ENCODE measurements at regions not wholly inside any gene's neighbourhood (a gene's known extent, or its start where the extent isn't known, plus 50 kb on each side); places are given as distances from the start of the nearest gene placed in this dataset.

DNA sequence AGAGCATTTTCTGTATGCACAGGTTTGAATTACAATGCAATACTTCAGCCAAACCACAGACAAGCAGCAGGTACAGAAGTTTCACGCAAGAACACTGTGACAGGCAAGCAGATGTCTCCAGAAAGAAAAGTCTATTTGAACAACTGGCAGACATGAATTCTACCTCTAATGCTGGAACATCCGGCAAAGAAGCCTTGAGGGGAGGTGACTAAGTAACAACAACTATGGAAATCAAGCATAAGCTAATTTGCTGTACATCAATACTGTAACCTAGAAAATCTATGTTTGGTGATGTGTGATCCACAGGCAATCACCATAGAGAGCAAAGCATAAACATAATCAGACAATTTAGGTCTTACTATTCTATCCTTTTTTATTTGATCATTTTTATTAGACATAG is 65.5 kb downstream of the PLK2 start:
- H3K36me3 ChIP-seq = no peaks in the 10 kb centered on the region
- no peaks in the 10 kb centered on the region for H3K27me3 ChIP-seq
- no peak overlapping the region for H3K27ac ChIP-seq
- no peak for TF ChIP-seq POLR2A (IDR thresholded peaks at IDR 0.05)
- no peak for TF ChIP-seq POLR2AphosphoS5 (IDR thresholded peaks at IDR 0.05)
- TF ChIP-seq, protein P1, sequence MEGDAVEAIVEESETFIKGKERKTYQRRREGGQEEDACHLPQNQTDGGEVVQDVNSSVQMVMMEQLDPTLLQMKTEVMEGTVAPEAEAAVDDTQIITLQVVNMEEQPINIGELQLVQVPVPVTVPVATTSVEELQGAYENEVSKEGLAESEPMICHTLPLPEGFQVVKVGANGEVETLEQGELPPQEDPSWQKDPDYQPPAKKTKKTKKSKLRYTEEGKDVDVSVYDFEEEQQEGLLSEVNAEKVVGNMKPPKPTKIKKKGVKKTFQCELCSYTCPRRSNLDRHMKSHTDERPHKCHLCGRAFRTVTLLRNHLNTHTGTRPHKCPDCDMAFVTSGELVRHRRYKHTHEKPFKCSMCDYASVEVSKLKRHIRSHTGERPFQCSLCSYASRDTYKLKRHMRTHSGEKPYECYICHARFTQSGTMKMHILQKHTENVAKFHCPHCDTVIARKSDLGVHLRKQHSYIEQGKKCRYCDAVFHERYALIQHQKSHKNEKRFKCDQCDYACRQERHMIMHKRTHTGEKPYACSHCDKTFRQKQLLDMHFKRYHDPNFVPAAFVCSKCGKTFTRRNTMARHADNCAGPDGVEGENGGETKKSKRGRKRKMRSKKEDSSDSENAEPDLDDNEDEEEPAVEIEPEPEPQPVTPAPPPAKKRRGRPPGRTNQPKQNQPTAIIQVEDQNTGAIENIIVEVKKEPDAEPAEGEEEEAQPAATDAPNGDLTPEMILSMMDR (IDR thresholded peaks at IDR 0.05) = no peak
- TF ChIP-seq EP300 (IDR thresholded peaks at IDR 0.05) = no peak
- no peaks in the 10 kb centered on the region for H3K9me3 ChIP-seq
- 94 to 100% (median 95%) methylated on average over 2 of the region's 2 CpGs for WGBS, 5 donors
- intact Hi-C loops (cut with DNase I; ENCODE audit: low total_unique reads) = no loop called here
- H3K4me1 ChIP-seq = no peaks in the 10 kb centered on the region
- no peak overlapping the region for H3K4me3 ChIP-seq
- DNase-seq = no peak

DNA sequence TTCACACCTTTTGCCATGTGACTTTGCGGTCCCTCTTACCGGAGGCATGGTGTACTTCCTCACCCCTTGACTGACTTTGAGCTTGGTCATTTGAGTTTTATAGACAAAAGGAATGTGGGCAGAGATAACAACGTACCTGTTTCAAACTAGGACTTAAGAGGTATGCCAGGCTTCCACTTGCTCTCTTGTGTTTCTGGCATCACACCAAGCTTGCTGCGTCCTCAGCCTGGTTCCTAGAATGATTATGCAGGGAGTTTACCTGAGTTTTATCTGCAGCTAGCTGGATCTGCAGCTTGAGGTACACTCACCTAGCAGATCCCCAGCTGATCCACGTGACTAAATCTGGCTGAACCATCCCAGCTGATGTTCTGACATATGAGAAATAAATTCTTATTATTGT is 66.2 kb downstream of the PLK2 start:
- intact Hi-C loops (cut with DNase I; ENCODE audit: low total_unique reads) = no loop called here
- Histone ChIP-seq H3K4me3 (no peak overlapping the region), H3K27me3 (no peaks in the 10 kb centered on the region), H3K4me1 (no peaks in the 10 kb centered on the region), H3K9me3 (no peaks in the 10 kb centered on the region), H3K36me3 (no peaks in the 10 kb centered on the region), H3K27ac (no peak overlapping the region)
- TF ChIP-seq POLR2A (IDR thresholded peaks at IDR 0.05) = no peak
- no peak for TF ChIP-seq POLR2AphosphoS5 (IDR thresholded peaks at IDR 0.05)
- no peak for TF ChIP-seq EP300 (IDR thresholded peaks at IDR 0.05)
- TF ChIP-seq, protein P1 (IDR thresholded peaks at IDR 0.05) = no peak
- no peak for DNase-seq
- WGBS, 5 donors = 35 to 63% (median 41%) methylated on average over 5 of the region's 5 CpGs

DNA sequence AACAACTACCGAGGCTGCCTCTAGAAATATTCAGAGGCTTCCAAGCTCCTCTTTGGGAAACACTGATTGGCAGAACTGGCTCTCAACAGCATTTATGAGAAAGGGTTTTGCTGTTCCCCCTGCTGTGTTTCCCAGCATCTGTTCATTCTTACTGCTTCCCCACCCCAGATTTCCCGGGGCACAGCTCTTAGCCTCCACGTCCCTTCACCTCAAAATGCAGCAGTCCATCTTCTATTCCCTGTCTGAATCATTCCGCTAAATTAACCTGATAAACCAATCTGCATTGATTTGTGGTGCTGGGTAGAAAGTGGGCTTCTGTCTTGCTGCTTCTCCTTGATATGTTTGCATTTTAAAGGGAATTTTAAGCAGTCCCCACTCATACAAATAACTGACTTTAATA is 67.4 kb downstream of the PLK2 start:
- Histone ChIP-seq H3K4me3 (no peak overlapping the region), H3K4me1 (no peaks in the 10 kb centered on the region), H3K27me3 (no peaks in the 10 kb centered on the region), H3K27ac (no peak overlapping the region), H3K36me3 (no peaks in the 10 kb centered on the region), H3K9me3 (no peaks in the 10 kb centered on the region)
- DNase-seq = no peak
- no peak for TF ChIP-seq EP300 (IDR thresholded peaks at IDR 0.05)
- 85 to 92% (median 90%) methylated on average over 4 of the region's 4 CpGs for WGBS, 5 donors
- intact Hi-C loops (cut with DNase I; ENCODE audit: low total_unique reads) = no loop called here

DNA sequence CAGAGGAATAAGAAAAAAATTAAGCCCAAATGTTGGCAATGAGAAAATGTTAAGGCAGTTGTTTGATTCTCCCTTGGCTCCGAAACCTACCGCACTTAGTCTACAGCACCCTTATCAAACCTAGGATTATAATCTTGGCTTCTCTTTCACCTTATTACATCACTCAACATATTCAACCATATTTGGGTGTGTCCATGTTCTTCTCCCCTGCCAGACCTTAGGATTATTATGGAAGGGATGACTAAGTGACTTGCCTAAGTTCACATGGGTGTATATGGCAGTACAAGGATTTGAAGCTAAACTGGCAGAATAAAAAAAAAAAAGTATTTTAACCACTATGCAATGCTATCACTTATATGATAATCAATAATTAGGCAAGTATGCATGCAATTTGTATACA is 76.4 kb downstream of the PLK2 start:
- DNase-seq = no peak
- Histone ChIP-seq H3K9me3 (peaks cover 0 to 28% (median 15%) of the 10 kb centered on the region in 4 donors), H3K27me3 (no peaks in the 10 kb centered on the region), H3K4me3 (no peak overlapping the region), H3K27ac (no peak overlapping the region), H3K36me3 (no peaks in the 10 kb centered on the region), H3K4me1 (no peaks in the 10 kb centered on the region)
- intact Hi-C loops (cut with DNase I; ENCODE audit: low total_unique reads) = no loop called here
- WGBS, 5 donors = 96 to 98% (median 97%) methylated on average over 2 of the region's 2 CpGs
- TF ChIP-seq, protein P1 (IDR thresholded peaks at IDR 0.05) = no peak
- TF ChIP-seq POLR2AphosphoS5 (IDR thresholded peaks at IDR 0.05) (no peak), EP300 (IDR thresholded peaks at IDR 0.05) (no peak), POLR2A (IDR thresholded peaks at IDR 0.05) (no peak)

DNA sequence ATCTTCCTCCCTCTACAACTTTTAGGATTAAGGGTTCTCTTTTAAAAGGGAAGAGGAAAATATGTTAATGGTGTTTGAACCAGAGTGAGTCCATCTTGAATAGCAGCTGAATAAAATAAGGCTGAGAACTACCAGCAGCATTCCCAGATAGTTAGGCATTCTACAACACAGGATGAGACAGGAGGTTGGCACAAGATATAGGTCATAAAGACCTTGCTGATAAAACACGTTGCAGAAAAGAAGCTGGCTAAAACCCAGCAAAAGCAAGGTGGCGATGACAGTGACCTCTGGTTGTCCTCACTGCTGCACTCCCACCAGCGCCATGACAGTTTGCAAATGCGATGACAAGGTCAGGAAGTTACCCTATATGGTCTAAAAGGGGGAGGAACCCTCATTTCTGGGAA is 77.8 kb downstream of the PLK2 start:
- no peaks in the 10 kb centered on the region for H3K36me3 ChIP-seq
- intact Hi-C loops (cut with DNase I; ENCODE audit: low total_unique reads) = no loop called here
- no peak overlapping the region for H3K27ac ChIP-seq
- no peak for DNase-seq
- H3K4me3 ChIP-seq = no peak overlapping the region
- no peaks in the 10 kb centered on the region for H3K4me1 ChIP-seq
- TF ChIP-seq, protein P1 (IDR thresholded peaks at IDR 0.05) = no peak
- TF ChIP-seq POLR2AphosphoS5 (IDR thresholded peaks at IDR 0.05) (no peak), POLR2A (IDR thresholded peaks at IDR 0.05) (no peak), EP300 (IDR thresholded peaks at IDR 0.05) (no peak)
- WGBS, 5 donors = 78 to 89% (median 85%) methylated on average over 4 of the region's 4 CpGs
- no peaks in the 10 kb centered on the region for H3K27me3 ChIP-seq
- H3K9me3 ChIP-seq = peaks cover 0 to 28% (median 15%) of the 10 kb centered on the region in 4 donors

Data from stomach (tissue), 8 donors.